A549 (cell line): ENCODE measurements at regions not wholly inside any gene's neighbourhood (a gene's known extent, or its start where the extent isn't known, plus 50 kb on each side); places are given as distances from the start of the nearest gene placed in this dataset.

ENCODE experiments used
- ATAC-seq, 2 experiments: fragments of 200-7000 bp in 1 of 2; fragments of >200 bp in 1 of 2; cut with Nextera tagmentation in 1 of 2; cut with Tn5 transposase in 1 of 2; 3 replicates each; pipeline versions ENCODE4 v1.8.0 to v1.9.1; 2018 to 2020; ENCODE audit warnings: mild to moderate bottlenecking in 1 of 2, moderate library complexity in 1 of 2
- CTCF ChIA-PET: fragments of 300-600 bp; sonication (Branson Sonifier 250); formaldehyde crosslinking; extraction: SDS; loops from one replicate; lab custom pipeline; 2021; ENCODE audit warnings: antibody characterized with exemption, inconsistent platforms; lab: Yijun Ruan, JAX
- POLR2A ChIA-PET: fragments of 350-600 bp; formaldehyde crosslinking; extraction: SDS; loops from one replicate; lab custom pipeline; 2021; ENCODE audit warnings: antibody characterized with exemption, inconsistent platforms; lab: Yijun Ruan, JAX
- DNase-seq, 2 experiments: peaks; one replicate each; pipeline versions ENCODE4 v3.0.0 to v3.0.0-alpha.2; 2011 to 2016; ENCODE audit warnings: low read depth in 1 of 2, low spot score in 1 of 2
- FAIRE-seq: peaks from 2 replicates; lab custom pipeline; 2011; peaks lifted over from hg19 to GRCh38; lab: Jason Lieb, UNC
- H3K27ac ChIP-seq, 2 experiments: fragments of >200 bp; sonication (Bioruptor Twin); formaldehyde crosslinking; 3 replicates each; pipeline ENCODE4 v1.5.1; 2016 to 2017
- H3K4me1 ChIP-seq: fragments of >200 bp; sonication (Bioruptor Twin); formaldehyde crosslinking; 3 replicates; pipeline ENCODE4 v1.6.1; 2016
- H3K4me2 ChIP-seq: fragments of >200 bp; sonication (Bioruptor Twin); formaldehyde crosslinking; 3 replicates; pipeline ENCODE4 v1.6.1; 2016
- H3K4me3 ChIP-seq: fragments of >200 bp; sonication (Bioruptor Twin); formaldehyde crosslinking; 3 replicates; pipeline ENCODE4 v1.5.1; 2016
- H3K9me3 ChIP-seq: fragments of >200 bp; sonication (Bioruptor Twin); formaldehyde crosslinking; 3 replicates; pipeline ENCODE4 v1.6.1; 2016
- CEBPB ChIP-seq, 2 experiments: fragments of >200 bp in 1 of 2; sonication (Bioruptor Twin) in 1 of 2; formaldehyde crosslinking in 1 of 2; IDR thresholded peaks; 2 replicates each; pipeline ENCODE4 v1.6.1; 2012 to 2016
- CHD4 ChIP-seq: fragments of 200-600 bp; sonication (generic); IDR thresholded peaks from 2 replicates; pipeline ENCODE4 v1.6.1; 2016; ENCODE audit warnings: antibody characterized with exemption, mild to moderate bottlenecking, borderline replicate concordance
- EHF ChIP-seq: fragments of 250-450 bp; sonication (Bioruptor Pico); IDR thresholded peaks from 2 replicates; pipeline ENCODE4 v1.5.0; 2020; ENCODE audit warnings: mild to moderate bottlenecking
- EHMT2 ChIP-seq: fragments of 200-600 bp; sonication (generic); IDR thresholded peaks from 2 replicates; pipeline ENCODE4 v1.6.1; 2016; ENCODE audit warnings: antibody characterized with exemption, low read depth, mild to moderate bottlenecking, moderate library complexity
- EP300 ChIP-seq, 2 experiments: fragments of >200 bp; sonication (Bioruptor Twin); formaldehyde crosslinking; IDR thresholded peaks; 2 replicates in 1 of 2; 3 replicates in 1 of 2; pipeline ENCODE4 v1.6.1; 2016 to 2017
- FOSL2 ChIP-seq, 2 experiments: fragments of 450-650 bp in 1 of 2; fragments of >200 bp in 1 of 2; sonication (Bioruptor Twin) in 1 of 2; formaldehyde crosslinking; IDR thresholded peaks; 2 replicates each; pipeline versions ENCODE4 v1.5.0 to v1.6.1; 2016 to 2020; ENCODE audit warnings: mild to moderate bottlenecking in 1 of 2, moderate library complexity in 1 of 2
- GATA3 ChIP-seq: IDR thresholded peaks from 2 replicates; pipeline ENCODE4 v1.6.1; 2012; ENCODE audit warnings: borderline replicate concordance
- HEYL ChIP-seq: fragments of 250-450 bp; sonication (Bioruptor Pico); IDR thresholded peaks from 2 replicates; pipeline ENCODE4 v1.8.0; 2021; ENCODE audit warnings: mild to moderate bottlenecking, moderate library complexity
- HOXA7 ChIP-seq: fragments of 250-450 bp; sonication (Bioruptor Pico); IDR thresholded peaks from 2 replicates; pipeline ENCODE4 v1.5.0; 2020; ENCODE audit warnings: mild to moderate bottlenecking, moderate library complexity
- HOXB5 ChIP-seq: fragments of 250-450 bp; sonication (Bioruptor Pico); IDR thresholded peaks from 2 replicates; pipeline ENCODE4 v1.5.0; 2020; ENCODE audit warnings: mild to moderate bottlenecking, moderate library complexity
- MAZ ChIP-seq: fragments of 150-350 bp; IDR thresholded peaks from 2 replicates; pipeline ENCODE4 v1.6.1; 2014; ENCODE audit warnings: antibody characterized with exemption, low read depth, low read length, borderline replicate concordance
- MYC ChIP-seq: IDR thresholded peaks from 2 replicates; pipeline ENCODE4 v1.6.1; 2012; ENCODE audit warnings: mild to moderate bottlenecking, inconsistent platforms, low read length, improper control_type of control experiment, borderline replicate concordance
- NFE2L2 ChIP-seq: fragments of 150-350 bp; conservative IDR thresholded peaks from 2 replicates; pipeline ENCODE4 v1.6.1; 2014; ENCODE audit warnings: low read length
- NPAS2 ChIP-seq: fragments of 250-450 bp; sonication (Bioruptor Pico); IDR thresholded peaks from 2 replicates; pipeline ENCODE4 v1.8.0; 2022; ENCODE audit warnings: mild to moderate bottlenecking, moderate library complexity, borderline replicate concordance
- NR3C1 ChIP-seq: fragments of >200 bp; sonication (Bioruptor Twin); formaldehyde crosslinking; IDR thresholded peaks from 3 replicates; pipeline ENCODE4 v1.6.1; 2017
- POLR2A ChIP-seq: IDR thresholded peaks from 2 replicates; pipeline ENCODE4 v1.6.1; 2012; ENCODE audit warnings: mild to moderate bottlenecking, low read length
- POLR2AphosphoS2 ChIP-seq: conservative IDR thresholded peaks from 2 replicates; pipeline ENCODE4 v1.6.1; 2012; ENCODE audit warnings: low read length, improper control_type of control experiment, inconsistent platforms
- RCOR1 ChIP-seq: fragments of 150-350 bp; IDR thresholded peaks from 2 replicates; pipeline ENCODE4 v1.6.1; 2014; ENCODE audit warnings: antibody characterized with exemption, low read length, low read depth
- SREBF2 ChIP-seq: fragments of 450-650 bp; IDR thresholded peaks from 2 replicates; pipeline ENCODE4 v1.6.1; 2014; ENCODE audit warnings: mild to moderate bottlenecking, moderate library complexity
- ZFP36 ChIP-seq: fragments of 450-650 bp; IDR thresholded peaks from 2 replicates; pipeline ENCODE4 v1.6.1; 2014; ENCODE audit warnings: borderline replicate concordance; ENCODE audit not compliant: partially characterized antibody
- ZNF302 ChIP-seq: fragments of 250-450 bp; sonication (Bioruptor Pico); IDR thresholded peaks from 2 replicates; pipeline ENCODE4 v1.9.0; 2021; ENCODE audit warnings: inconsistent platforms, mild to moderate bottlenecking, moderate library complexity
- ZSCAN20 ChIP-seq: fragments of 250-450 bp; sonication (Bioruptor Pico); IDR thresholded peaks from 2 replicates; pipeline ENCODE4 v1.8.0; 2022; ENCODE audit warnings: mild to moderate bottlenecking, moderate library complexity
- WGBS: methylation state at CpG from one replicate; pipeline ENCODE4 v1.1.6; 2017; ENCODE audit errors: missing lambda C conversion rate; 5-methylcytosine and 5-hydroxymethylcytosine counted together
- TF ChIP-seq, protein P1 (sequence below): fragments of 200-600 bp; sonication (generic); IDR thresholded peaks from 2 replicates; pipeline ENCODE4 v1.6.1; 2016; ENCODE audit warnings: antibody characterized with exemption, mild to moderate bottlenecking, moderate library complexity
- TF ChIP-seq, protein P2 (sequence below): fragments of >200 bp; sonication (Bioruptor Twin); formaldehyde crosslinking; IDR thresholded peaks from 2 replicates; pipeline ENCODE4 v1.6.1; 2016
- TF ChIP-seq, protein P3 (sequence below): fragments of 250-450 bp; sonication (Bioruptor Pico); IDR thresholded peaks from 2 replicates; pipeline ENCODE4 v1.5.0; 2021; ENCODE audit warnings: mild to moderate bottlenecking, moderate library complexity, borderline replicate concordance
- TF ChIP-seq, protein P4 (sequence below): fragments of 150-350 bp; IDR thresholded peaks from 2 replicates; pipeline ENCODE4 v1.6.1; 2014; ENCODE audit warnings: low read depth, mild to moderate bottlenecking, low read length
- TF ChIP-seq, protein P5 (sequence below): fragments of 450-650 bp; IDR thresholded peaks from 2 replicates; pipeline ENCODE4 v1.6.1; 2014; ENCODE audit warnings: antibody characterized with exemption
- TF ChIP-seq, protein P6 (sequence below): fragments of >200 bp; sonication (Bioruptor Twin); formaldehyde crosslinking; IDR thresholded peaks from 3 replicates; pipeline ENCODE4 v1.6.1; 2016

DNA sequence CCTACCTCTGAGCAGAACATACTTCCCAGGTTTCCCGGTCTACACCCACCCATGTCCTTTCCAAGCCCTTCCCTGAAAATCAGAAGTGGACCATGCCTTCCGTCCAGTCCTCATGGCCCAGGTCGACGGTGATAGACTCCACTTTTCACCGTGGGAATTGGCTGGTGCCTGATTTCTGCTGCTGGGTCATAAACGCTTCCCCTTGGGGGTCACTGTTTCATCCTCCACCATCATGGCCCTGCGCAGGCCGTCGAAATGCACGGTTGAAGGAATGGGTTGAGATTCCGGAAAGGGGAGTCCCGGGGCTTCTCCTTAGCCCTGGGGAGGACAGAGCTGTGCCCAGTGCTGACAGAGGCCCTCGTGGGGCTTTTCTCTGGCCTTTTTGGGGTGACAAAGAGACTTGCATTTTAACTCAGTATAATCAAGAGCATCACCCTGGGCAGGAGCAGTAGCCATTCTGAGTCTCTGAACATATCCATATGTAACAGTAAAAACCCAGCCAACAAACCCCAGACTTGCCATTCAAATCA lies 75.5 kb downstream of the SOX1 start:
- Histone ChIP-seq H3K4me1 (no peaks in the 10 kb centered on the region), H3K4me2 (no peak overlapping the region), H3K4me3 (no peak overlapping the region), H3K27ac (no peak overlapping the region), H3K9me3 (no peaks in the 10 kb centered on the region)
- POLR2A ChIA-PET = no interaction called here
- TF ChIP-seq NFE2L2 = no peak
- no peak for TF ChIP-seq NR3C1
- TF ChIP-seq, protein P1, sequence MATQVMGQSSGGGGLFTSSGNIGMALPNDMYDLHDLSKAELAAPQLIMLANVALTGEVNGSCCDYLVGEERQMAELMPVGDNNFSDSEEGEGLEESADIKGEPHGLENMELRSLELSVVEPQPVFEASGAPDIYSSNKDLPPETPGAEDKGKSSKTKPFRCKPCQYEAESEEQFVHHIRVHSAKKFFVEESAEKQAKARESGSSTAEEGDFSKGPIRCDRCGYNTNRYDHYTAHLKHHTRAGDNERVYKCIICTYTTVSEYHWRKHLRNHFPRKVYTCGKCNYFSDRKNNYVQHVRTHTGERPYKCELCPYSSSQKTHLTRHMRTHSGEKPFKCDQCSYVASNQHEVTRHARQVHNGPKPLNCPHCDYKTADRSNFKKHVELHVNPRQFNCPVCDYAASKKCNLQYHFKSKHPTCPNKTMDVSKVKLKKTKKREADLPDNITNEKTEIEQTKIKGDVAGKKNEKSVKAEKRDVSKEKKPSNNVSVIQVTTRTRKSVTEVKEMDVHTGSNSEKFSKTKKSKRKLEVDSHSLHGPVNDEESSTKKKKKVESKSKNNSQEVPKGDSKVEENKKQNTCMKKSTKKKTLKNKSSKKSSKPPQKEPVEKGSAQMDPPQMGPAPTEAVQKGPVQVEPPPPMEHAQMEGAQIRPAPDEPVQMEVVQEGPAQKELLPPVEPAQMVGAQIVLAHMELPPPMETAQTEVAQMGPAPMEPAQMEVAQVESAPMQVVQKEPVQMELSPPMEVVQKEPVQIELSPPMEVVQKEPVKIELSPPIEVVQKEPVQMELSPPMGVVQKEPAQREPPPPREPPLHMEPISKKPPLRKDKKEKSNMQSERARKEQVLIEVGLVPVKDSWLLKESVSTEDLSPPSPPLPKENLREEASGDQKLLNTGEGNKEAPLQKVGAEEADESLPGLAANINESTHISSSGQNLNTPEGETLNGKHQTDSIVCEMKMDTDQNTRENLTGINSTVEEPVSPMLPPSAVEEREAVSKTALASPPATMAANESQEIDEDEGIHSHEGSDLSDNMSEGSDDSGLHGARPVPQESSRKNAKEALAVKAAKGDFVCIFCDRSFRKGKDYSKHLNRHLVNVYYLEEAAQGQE = no peak
- no peak for TF ChIP-seq EHMT2
- no peak for TF ChIP-seq HEYL (CRISPR knock-in tag)
- no peak for TF ChIP-seq SREBF2
- TF ChIP-seq ZSCAN20 (CRISPR knock-in tag) = no peak
- no peak for TF ChIP-seq GATA3
- no peak for TF ChIP-seq POLR2A
- TF ChIP-seq HOXA7 (CRISPR knock-in tag) = no peak
- TF ChIP-seq CEBPB (IDR thresholded peaks at IDR 0.05) = no peak
- TF ChIP-seq, protein P2, sequence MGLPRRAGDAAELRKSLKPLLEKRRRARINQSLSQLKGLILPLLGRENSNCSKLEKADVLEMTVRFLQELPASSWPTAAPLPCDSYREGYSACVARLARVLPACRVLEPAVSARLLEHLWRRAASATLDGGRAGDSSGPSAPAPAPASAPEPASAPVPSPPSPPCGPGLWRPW = no peak
- TF ChIP-seq ZNF302 = no peak
- no peak for TF ChIP-seq RCOR1
- ATAC-seq (no peak), DNase-seq (no peak), FAIRE-seq (no peak)
- 7% methylated on average over 11 of the region's 13 CpGs for WGBS
- CTCF ChIA-PET = no interaction called here

DNA sequence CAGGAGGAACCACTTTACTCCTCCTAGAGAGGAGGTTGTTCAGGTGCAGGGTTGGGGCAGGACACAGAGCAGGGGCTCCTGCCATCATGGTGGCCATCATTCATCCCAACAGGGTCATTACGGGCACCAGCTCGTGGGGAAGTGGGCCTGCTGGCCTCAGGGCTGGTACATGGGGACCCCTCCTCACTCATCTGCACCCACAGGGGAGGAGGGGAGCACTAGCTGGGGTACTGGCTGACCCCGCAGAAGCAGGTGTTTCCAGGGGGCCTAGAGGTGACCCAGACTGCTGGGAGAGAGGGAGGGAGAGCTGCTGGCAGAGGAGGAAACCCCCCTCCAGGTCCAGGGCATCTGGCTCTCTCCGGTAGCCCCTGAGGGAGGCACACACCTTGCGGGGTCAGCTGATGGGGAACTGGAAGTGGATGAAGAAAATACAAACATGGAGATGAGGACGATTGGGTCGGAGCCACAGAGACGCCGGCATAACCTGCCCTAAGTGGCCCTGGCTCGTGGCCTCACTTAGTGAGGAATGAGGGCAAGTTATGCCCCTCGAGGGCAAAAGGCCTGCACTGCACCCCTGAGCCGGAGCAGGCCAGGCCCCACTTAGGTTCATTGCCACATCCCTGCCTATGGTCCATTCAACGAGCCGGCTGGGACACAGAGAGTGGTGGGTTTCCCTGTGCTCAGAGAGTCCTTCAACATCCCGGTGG lies 76.2 kb downstream of the SOX1 start:
- TF ChIP-seq, protein P3, sequence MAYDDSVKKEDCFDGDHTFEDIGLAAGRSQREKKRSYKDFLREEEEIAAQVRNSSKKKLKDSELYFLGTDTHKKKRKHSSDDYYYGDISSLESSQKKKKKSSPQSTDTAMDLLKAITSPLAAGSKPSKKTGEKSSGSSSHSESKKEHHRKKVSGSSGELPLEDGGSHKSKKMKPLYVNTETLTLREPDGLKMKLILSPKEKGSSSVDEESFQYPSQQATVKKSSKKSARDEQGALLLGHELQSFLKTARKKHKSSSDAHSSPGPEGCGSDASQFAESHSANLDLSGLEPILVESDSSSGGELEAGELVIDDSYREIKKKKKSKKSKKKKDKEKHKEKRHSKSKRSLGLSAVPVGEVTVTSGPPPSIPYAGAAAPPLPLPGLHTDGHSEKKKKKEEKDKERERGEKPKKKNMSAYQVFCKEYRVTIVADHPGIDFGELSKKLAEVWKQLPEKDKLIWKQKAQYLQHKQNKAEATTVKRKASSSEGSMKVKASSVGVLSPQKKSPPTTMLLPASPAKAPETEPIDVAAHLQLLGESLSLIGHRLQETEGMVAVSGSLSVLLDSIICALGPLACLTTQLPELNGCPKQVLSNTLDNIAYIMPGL = no peak
- TF ChIP-seq, protein P4, sequence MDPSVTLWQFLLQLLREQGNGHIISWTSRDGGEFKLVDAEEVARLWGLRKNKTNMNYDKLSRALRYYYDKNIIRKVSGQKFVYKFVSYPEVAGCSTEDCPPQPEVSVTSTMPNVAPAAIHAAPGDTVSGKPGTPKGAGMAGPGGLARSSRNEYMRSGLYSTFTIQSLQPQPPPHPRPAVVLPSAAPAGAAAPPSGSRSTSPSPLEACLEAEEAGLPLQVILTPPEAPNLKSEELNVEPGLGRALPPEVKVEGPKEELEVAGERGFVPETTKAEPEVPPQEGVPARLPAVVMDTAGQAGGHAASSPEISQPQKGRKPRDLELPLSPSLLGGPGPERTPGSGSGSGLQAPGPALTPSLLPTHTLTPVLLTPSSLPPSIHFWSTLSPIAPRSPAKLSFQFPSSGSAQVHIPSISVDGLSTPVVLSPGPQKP = no peak
- TF ChIP-seq NR3C1 (no peak), POLR2AphosphoS2 (no peak), MAZ (no peak), CHD4 (no peak), POLR2A (no peak), ZFP36 (no peak), MYC (no peak), ZNF302 (no peak), CEBPB (IDR thresholded peaks at IDR 0.05) (no peak), FOSL2 (IDR thresholded peaks at IDR 0.05) (no peak), FOSL2 (CRISPR knock-in tag; IDR thresholded peaks at IDR 0.05) (no peak), HOXB5 (CRISPR knock-in tag) (no peak), NPAS2 (CRISPR knock-in tag) (no peak), EHF (CRISPR knock-in tag) (no peak), EP300 (IDR thresholded peaks at IDR 0.05) (no peak), NFE2L2 (no peak)
- TF ChIP-seq, protein P5, sequence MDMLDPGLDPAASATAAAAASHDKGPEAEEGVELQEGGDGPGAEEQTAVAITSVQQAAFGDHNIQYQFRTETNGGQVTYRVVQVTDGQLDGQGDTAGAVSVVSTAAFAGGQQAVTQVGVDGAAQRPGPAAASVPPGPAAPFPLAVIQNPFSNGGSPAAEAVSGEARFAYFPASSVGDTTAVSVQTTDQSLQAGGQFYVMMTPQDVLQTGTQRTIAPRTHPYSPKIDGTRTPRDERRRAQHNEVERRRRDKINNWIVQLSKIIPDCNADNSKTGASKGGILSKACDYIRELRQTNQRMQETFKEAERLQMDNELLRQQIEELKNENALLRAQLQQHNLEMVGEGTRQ = no peak
- TF ChIP-seq, protein P6, sequence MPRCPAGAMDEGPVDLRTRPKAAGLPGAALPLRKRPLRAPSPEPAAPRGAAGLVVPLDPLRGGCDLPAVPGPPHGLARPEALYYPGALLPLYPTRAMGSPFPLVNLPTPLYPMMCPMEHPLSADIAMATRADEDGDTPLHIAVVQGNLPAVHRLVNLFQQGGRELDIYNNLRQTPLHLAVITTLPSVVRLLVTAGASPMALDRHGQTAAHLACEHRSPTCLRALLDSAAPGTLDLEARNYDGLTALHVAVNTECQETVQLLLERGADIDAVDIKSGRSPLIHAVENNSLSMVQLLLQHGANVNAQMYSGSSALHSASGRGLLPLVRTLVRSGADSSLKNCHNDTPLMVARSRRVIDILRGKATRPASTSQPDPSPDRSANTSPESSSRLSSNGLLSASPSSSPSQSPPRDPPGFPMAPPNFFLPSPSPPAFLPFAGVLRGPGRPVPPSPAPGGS = no peak
- TF ChIP-seq, all 56 proteins: peak for 0
- no peak overlapping the region for H3K4me2 ChIP-seq
- ChIA-PET CTCF (no interaction called here), POLR2A (no interaction called here)
- H3K27ac ChIP-seq = no peak overlapping the region
- H3K4me1 ChIP-seq = no peaks in the 10 kb centered on the region
- ATAC-seq (no peak), FAIRE-seq (no peak), DNase-seq (no peak)
- no peaks in the 10 kb centered on the region for H3K9me3 ChIP-seq
- H3K4me3 ChIP-seq = no peak overlapping the region
- 37% methylated on average over 7 of the region's 15 CpGs for WGBS
